ENCODE measurements at regions not wholly inside any gene's neighbourhood (a gene's known extent, or its start where the extent isn't known, plus 50 kb on each side); places are given as distances from the start of the nearest gene placed in this dataset.
"Not testable (repeated sequence)": the region's sequence is repeated elsewhere in the genome, so short reads cannot be mapped to it uniquely, and the experiment has no call there.

- H3K4me3 ChIP-seq: no peak overlapping the region
- H3K4me1 ChIP-seq: no peaks in the 10 kb centered on the region
- no peaks in the 10 kb centered on the region for H3K9me3 ChIP-seq
- no peak overlapping the region for H3K27ac ChIP-seq
- no peaks in the 10 kb centered on the region for H3K36me3 ChIP-seq
- no peaks in the 10 kb centered on the region for H3K27me3 ChIP-seq
- no peak for TF ChIP-seq CTCF (IDR thresholded peaks at IDR 0.05)
- DNase-seq: no peak
- intact Hi-C loops (cut with DNase I; ENCODE audit: low total_unique reads): no loop called here
These were observed 636.3 kb downstream of the TRIB2 start for GRCh38 chr2:13353083-13353482.

GRCh38 chr2:13354031-13354430 is 637.3 kb downstream of the TRIB2 start:
- Histone ChIP-seq H3K27me3 (no peaks in the 10 kb centered on the region), H3K36me3 (no peaks in the 10 kb centered on the region), H3K27ac (no peak overlapping the region), H3K4me1 (no peaks in the 10 kb centered on the region), H3K9me3 (no peaks in the 10 kb centered on the region), H3K4me3 (no peak overlapping the region)
- DNase-seq: no peak
- intact Hi-C loops (cut with DNase I; ENCODE audit: low total_unique reads): no loop called here
- no peak for TF ChIP-seq CTCF (IDR thresholded peaks at IDR 0.05)

GRCh38 chr2:13381928-13382327 is 665.2 kb downstream of the TRIB2 start:
- H3K4me3 ChIP-seq; H3K27ac ChIP-seq; intact Hi-C loops (cut with DNase I; ENCODE audit: low total_unique reads); H3K36me3 ChIP-seq; DNase-seq; H3K27me3 ChIP-seq; H3K9me3 ChIP-seq; H3K4me1 ChIP-seq: not testable (repeated sequence)

GRCh38 chr2:13389172-13389571 is 672.4 kb downstream of the TRIB2 start:
- H3K27me3 ChIP-seq; DNase-seq; intact Hi-C loops (cut with DNase I; ENCODE audit: low total_unique reads); H3K27ac ChIP-seq; H3K4me1 ChIP-seq; H3K4me3 ChIP-seq; H3K9me3 ChIP-seq; H3K36me3 ChIP-seq: not testable (repeated sequence)

- no peak overlapping the region for H3K4me3 ChIP-seq
- no peaks in the 10 kb centered on the region for H3K27me3 ChIP-seq
- intact Hi-C loops (cut with DNase I; ENCODE audit: low total_unique reads): no loop called here
- no peaks in the 10 kb centered on the region for H3K36me3 ChIP-seq
- H3K27ac ChIP-seq: no peak overlapping the region
- H3K4me1 ChIP-seq: no peaks in the 10 kb centered on the region
- no peak for DNase-seq
- H3K9me3 ChIP-seq: peaks cover 0 to 4% (median 0%) of the 10 kb centered on the region in 3 donors
- no peak for TF ChIP-seq CTCF (IDR thresholded peaks at IDR 0.05)
These were observed 673.9 kb downstream of the TRIB2 start for GRCh38 chr2:13390676-13391075.

DNA sequence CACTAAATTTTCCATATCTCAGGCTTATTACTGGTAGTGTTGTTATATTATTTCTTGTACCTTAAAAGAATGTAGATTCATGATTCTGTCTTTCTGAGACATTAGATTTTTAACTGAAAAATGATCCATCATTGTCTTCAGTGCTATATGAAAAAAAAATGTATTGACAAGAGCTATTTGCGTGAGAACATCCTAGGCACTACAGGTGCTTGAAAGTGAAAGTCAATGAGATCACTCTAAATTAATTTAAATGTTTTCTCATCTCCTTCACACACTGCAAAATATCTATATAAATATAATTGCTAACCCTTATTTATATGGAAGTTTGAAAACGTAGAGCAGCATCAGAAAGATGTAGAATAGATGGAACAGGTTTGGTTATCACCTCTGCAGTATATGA is 684.6 kb downstream of the TRIB2 start:
- H3K27me3 ChIP-seq: no peaks in the 10 kb centered on the region
- no peak for DNase-seq
- no peak overlapping the region for H3K4me3 ChIP-seq
- H3K4me1 ChIP-seq: no peaks in the 10 kb centered on the region
- no peak overlapping the region for H3K27ac ChIP-seq
- no peaks in the 10 kb centered on the region for H3K36me3 ChIP-seq
- TF ChIP-seq CTCF (IDR thresholded peaks at IDR 0.05): no peak
- H3K9me3 ChIP-seq: peaks cover 0 to 8% (median 0%) of the 10 kb centered on the region in 3 donors
- intact Hi-C loops (cut with DNase I; ENCODE audit: low total_unique reads): no loop called here

DNA sequence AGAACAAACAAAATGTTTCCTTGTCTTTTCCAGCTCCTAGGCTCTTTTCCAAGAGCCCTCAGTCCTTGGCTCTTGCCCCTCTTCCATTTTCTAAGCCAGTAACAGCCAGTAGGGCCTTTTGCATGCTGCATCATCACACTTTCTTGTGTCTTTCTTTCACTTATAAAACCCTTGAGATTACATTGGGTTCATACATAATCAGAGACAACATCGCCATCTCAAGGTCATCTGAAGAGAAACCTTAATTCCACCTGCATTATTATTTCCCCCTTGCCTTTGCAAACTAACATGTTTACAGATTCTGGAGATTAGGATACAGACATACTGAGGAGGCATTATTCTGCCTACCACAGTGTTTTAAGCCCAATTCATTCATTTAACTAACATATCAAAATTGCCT is 697.3 kb downstream of the TRIB2 start:
- Histone ChIP-seq H3K4me1 (no peaks in the 10 kb centered on the region), H3K9me3 (no peaks in the 10 kb centered on the region), H3K4me3 (no peak overlapping the region), H3K27me3 (no peaks in the 10 kb centered on the region), H3K36me3 (no peaks in the 10 kb centered on the region), H3K27ac (no peak overlapping the region)
- intact Hi-C loops (cut with DNase I; ENCODE audit: low total_unique reads): no loop called here
- DNase-seq: no peak
- no peak for TF ChIP-seq CTCF (IDR thresholded peaks at IDR 0.05)

Measured in tibial artery (tissue), 4 donors.